ENCODE measurements at regions not wholly inside any gene's neighbourhood (a gene's known extent, or its start where the extent isn't known, plus 50 kb on each side); places are given as distances from the start of the nearest gene placed in this dataset.

GRCh38 chr3:107959550-107960154, 131.2 kb downstream of the CD47 start:
- TF ChIP-seq, protein P1, sequence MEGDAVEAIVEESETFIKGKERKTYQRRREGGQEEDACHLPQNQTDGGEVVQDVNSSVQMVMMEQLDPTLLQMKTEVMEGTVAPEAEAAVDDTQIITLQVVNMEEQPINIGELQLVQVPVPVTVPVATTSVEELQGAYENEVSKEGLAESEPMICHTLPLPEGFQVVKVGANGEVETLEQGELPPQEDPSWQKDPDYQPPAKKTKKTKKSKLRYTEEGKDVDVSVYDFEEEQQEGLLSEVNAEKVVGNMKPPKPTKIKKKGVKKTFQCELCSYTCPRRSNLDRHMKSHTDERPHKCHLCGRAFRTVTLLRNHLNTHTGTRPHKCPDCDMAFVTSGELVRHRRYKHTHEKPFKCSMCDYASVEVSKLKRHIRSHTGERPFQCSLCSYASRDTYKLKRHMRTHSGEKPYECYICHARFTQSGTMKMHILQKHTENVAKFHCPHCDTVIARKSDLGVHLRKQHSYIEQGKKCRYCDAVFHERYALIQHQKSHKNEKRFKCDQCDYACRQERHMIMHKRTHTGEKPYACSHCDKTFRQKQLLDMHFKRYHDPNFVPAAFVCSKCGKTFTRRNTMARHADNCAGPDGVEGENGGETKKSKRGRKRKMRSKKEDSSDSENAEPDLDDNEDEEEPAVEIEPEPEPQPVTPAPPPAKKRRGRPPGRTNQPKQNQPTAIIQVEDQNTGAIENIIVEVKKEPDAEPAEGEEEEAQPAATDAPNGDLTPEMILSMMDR (IDR thresholded peaks at IDR 0.05), result no peak
- DNase-seq, result no peak
- Mint-ChIP-seq H3K9me3 (no peaks in the 10 kb centered on the region), H3K27ac (no peak overlapping the region), H3K36me3 (ENCODE audit: low read depth) (no peaks in the 10 kb centered on the region), H3K4me1 (ENCODE audit: low read depth) (peaks cover 20% of the 10 kb centered on the region), H3K27me3 (ENCODE audit: insufficient read depth) (peaks cover 5% of the 10 kb centered on the region), H3K4me3 (no peak overlapping the region)

GRCh38 chr3:107958146-107958545, 132.7 kb downstream of the CD47 start:
- no peak overlapping the region for H3K27ac Mint-ChIP-seq
- no peak for DNase-seq
- TF ChIP-seq, protein P1 (IDR thresholded peaks at IDR 0.05), result no peak
- H3K36me3 Mint-ChIP-seq (ENCODE audit: low read depth), result no peaks in the 10 kb centered on the region
- no peaks in the 10 kb centered on the region for H3K9me3 Mint-ChIP-seq
- no peak overlapping the region for H3K4me3 Mint-ChIP-seq
- peaks cover 17% of the 10 kb centered on the region for H3K4me1 Mint-ChIP-seq (ENCODE audit: low read depth)
- H3K27me3 Mint-ChIP-seq (ENCODE audit: insufficient read depth), result peaks cover 3% of the 10 kb centered on the region

DNA sequence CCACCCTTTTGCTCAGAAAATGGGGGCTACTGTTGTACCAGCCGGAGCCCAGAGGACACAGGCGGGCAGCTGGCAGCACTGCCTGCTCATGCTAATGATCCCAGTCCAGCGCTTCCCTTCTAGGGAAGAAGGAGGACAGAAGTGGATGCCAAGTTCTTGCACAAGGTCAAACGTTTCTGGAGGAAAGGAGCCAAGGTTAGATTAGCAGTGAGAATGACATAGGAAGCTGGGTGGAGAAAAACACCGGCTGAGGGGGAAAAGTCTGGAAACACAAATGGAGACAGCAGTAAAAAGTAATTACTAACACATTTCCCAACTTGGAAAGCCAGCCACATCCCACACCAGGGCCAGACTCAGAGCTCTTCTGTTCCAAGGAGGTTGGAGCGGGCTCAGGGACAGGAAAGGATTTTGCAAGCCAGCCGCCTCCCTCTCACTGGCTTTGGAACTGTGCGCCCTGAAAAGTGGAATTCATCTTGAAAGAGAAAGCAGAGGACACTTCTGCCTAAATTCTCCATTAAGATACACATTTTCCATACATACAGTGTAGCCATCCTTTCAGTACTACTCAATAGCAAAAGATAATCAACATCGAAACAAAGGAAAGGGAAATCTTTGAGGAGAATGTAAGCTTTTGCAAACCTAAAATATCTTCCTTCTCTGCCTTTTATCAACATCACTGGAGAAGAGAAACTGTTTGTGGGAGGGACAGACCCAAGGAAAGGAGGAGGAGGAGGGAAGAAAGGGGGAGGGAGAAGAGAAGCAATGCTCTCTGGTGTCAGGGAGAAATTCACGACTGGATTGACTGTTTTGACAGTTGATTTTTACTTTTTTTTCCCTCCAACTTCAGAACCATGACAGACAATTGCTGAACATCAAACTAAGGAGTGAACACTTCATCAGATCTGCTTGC, 133.6 kb downstream of the CD47 start:
- Mint-ChIP-seq H3K27ac (no peak overlapping the region), H3K4me3 (peak overlapping the region; percentile 51; the same call in 1 of the 2 replicates), H3K36me3 (ENCODE audit: low read depth) (no peaks in the 10 kb centered on the region), H3K4me1 (ENCODE audit: low read depth) (peaks cover 11% of the 10 kb centered on the region), H3K9me3 (no peaks in the 10 kb centered on the region), H3K27me3 (ENCODE audit: insufficient read depth) (peaks cover 3% of the 10 kb centered on the region)
- no peak for DNase-seq
- TF ChIP-seq, protein P1 (IDR thresholded peaks at IDR 0.05), result no peak

DNA sequence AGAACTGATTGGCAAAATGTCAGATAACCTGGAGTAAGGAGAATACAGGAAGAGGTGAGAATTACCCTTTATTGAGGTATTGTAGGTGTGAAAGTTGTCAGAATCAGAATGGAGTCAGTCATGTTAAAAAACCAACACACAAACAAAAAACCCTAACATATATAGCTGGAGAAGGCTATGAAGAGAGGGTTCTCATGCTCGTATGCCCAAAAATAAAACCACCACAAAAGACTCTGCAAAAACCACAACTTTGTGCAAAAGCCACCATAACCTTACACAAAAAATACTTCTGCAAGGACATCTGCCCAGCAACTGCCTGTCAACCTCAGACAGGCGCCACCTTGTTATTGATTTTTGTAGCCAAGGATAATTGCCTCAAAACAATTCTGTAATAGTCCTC, 136.0 kb downstream of the CD47 start:
- Mint-ChIP-seq H3K4me3 (no peak overlapping the region), H3K27me3 (ENCODE audit: insufficient read depth) (no peaks in the 10 kb centered on the region; the same call in none of the 2 replicates), H3K4me1 (ENCODE audit: low read depth) (peaks cover 11% of the 10 kb centered on the region), H3K27ac (no peak overlapping the region), H3K36me3 (ENCODE audit: low read depth) (no peaks in the 10 kb centered on the region), H3K9me3 (no peaks in the 10 kb centered on the region)
- TF ChIP-seq, protein P1 (IDR thresholded peaks at IDR 0.05), result no peak
- DNase-seq, result no peak

GRCh38 chr3:107953722-107954121, 137.1 kb downstream of the CD47 start:
- no peaks in the 10 kb centered on the region for H3K9me3 Mint-ChIP-seq
- no peak for DNase-seq
- H3K27ac Mint-ChIP-seq, result no peak overlapping the region
- TF ChIP-seq, protein P1 (IDR thresholded peaks at IDR 0.05), result no peak
- no peaks in the 10 kb centered on the region for H3K36me3 Mint-ChIP-seq (ENCODE audit: low read depth)
- no peak overlapping the region for H3K4me3 Mint-ChIP-seq
- H3K4me1 Mint-ChIP-seq (ENCODE audit: low read depth), result peaks cover 11% of the 10 kb centered on the region
- H3K27me3 Mint-ChIP-seq (ENCODE audit: insufficient read depth), result peaks cover 3% of the 10 kb centered on the region
